ENCODE measurements at regions not wholly inside any gene's neighbourhood (a gene's known extent, or its start where the extent isn't known, plus 50 kb on each side); places are given as distances from the start of the nearest gene placed in this dataset.
"Not testable (repeated sequence)": the region's sequence is repeated elsewhere in the genome, so short reads cannot be mapped to it uniquely, and the experiment has no call there.

GRCh38 chrX:84865113-84865512 lies 138.6 kb upstream of the APOOL start:
- Histone ChIP-seq H3K4me2 (replicated peaks; ENCODE audit: low read depth, low read length, poor library complexity, severe bottlenecking) (no peak overlapping the region), H3K79me2 (ENCODE audit: control insufficient read depth, insufficient read depth, low read length) (no peaks in the 10 kb centered on the region), H3K4me3 (ENCODE audit: control extremely low read depth in 1 of 5, extremely low read depth in 1 of 5, insufficient read depth in 1 of 5, low read depth in 2 of 5, low read length in 4 of 5) (no peak overlapping the region), H3K9me3 (ENCODE audit: control extremely low read depth in 1 of 3, control insufficient read depth in 2 of 3, insufficient read depth in 1 of 3, low read length in 2 of 3) (no peaks in the 10 kb centered on the region), H2AFZ (ENCODE audit: insufficient read depth, low read depth, low read length, poor library complexity, severe bottlenecking) (no peak overlapping the region), H3K27ac (ENCODE audit: low read length in 2 of 2) (no peak overlapping the region), H3K4me1 (ENCODE audit: control insufficient read depth in 2 of 2, insufficient read depth in 2 of 2, low read length in 2 of 2) (no peaks in the 10 kb centered on the region), H4K20me1 (ENCODE audit: control insufficient read depth, insufficient read depth, low read length, poor library complexity, severe bottlenecking) (no peaks in the 10 kb centered on the region), H3K9ac (ENCODE audit: low read length) (no peak overlapping the region), H3K27me3 (replicated peaks in 1 of 4; ENCODE audit: control extremely low read depth in 1 of 4, control insufficient read depth in 3 of 4, insufficient read depth in 4 of 4, low read length in 3 of 4) (no peaks in the 10 kb centered on the region), H3K36me3 (replicated peaks in 1 of 2; ENCODE audit: control extremely low read depth in 1 of 2, control insufficient read depth in 1 of 2, extremely low read depth in 1 of 2, insufficient read depth in 2 of 2, low read length in 1 of 2) (no peaks in the 10 kb centered on the region)
- H3K9me3 Mint-ChIP-seq (ENCODE audit: insufficient read depth): no peaks in the 10 kb centered on the region
- no peak overlapping the region for H3K4me3 Mint-ChIP-seq
- TF ChIP-seq CTCF (IDR thresholded peaks at IDR 0.05) (no peak), EZH2 (IDR thresholded peaks at IDR 0.05; ENCODE audit: borderline replicate concordance, insufficient read depth, low read depth, low read length, poor library complexity, severe bottlenecking) (no peak)
- no peak for ATAC-seq (ENCODE audit: low read depth)
- H3K4me1 Mint-ChIP-seq: no peaks in the 10 kb centered on the region
- CTCF ChIA-PET: no interaction called here
- DNase-seq: no peak
- H3K27me3 Mint-ChIP-seq: no peaks in the 10 kb centered on the region
- POLR2A ChIA-PET: no interaction called here
- intact Hi-C loops (cut with micrococcal nuclease): no loop called here
- no peak overlapping the region for H3K27ac Mint-ChIP-seq

GRCh38 chrX:84870281-84870680 lies 133.4 kb upstream of the APOOL start:
- CTCF ChIA-PET; H3K4me1 ChIP-seq (ENCODE audit: control insufficient read depth in 2 of 2, insufficient read depth in 2 of 2, low read length in 2 of 2); H3K4me3 Mint-ChIP-seq; H3K4me3 ChIP-seq (ENCODE audit: control extremely low read depth in 1 of 5, extremely low read depth in 1 of 5, insufficient read depth in 1 of 5, low read depth in 2 of 5, low read length in 4 of 5); H3K27ac ChIP-seq (ENCODE audit: low read length in 2 of 2); ATAC-seq (ENCODE audit: low read depth); H3K9me3 Mint-ChIP-seq (ENCODE audit: insufficient read depth); H3K79me2 ChIP-seq (ENCODE audit: control insufficient read depth, insufficient read depth, low read length); H3K4me1 Mint-ChIP-seq; POLR2A ChIA-PET; H3K9me3 ChIP-seq (ENCODE audit: control extremely low read depth in 1 of 3, control insufficient read depth in 2 of 3, insufficient read depth in 1 of 3, low read length in 2 of 3); H2AFZ ChIP-seq (ENCODE audit: insufficient read depth, low read depth, low read length, poor library complexity, severe bottlenecking); H3K9ac ChIP-seq (ENCODE audit: low read length); DNase-seq; H3K27me3 ChIP-seq (replicated peaks in 1 of 4; ENCODE audit: control extremely low read depth in 1 of 4, control insufficient read depth in 3 of 4, insufficient read depth in 4 of 4, low read length in 3 of 4); H3K4me2 ChIP-seq (replicated peaks; ENCODE audit: low read depth, low read length, poor library complexity, severe bottlenecking); H4K20me1 ChIP-seq (ENCODE audit: control insufficient read depth, insufficient read depth, low read length, poor library complexity, severe bottlenecking); H3K27ac Mint-ChIP-seq; intact Hi-C loops (cut with micrococcal nuclease); H3K36me3 ChIP-seq (replicated peaks in 1 of 2; ENCODE audit: control extremely low read depth in 1 of 2, control insufficient read depth in 1 of 2, extremely low read depth in 1 of 2, insufficient read depth in 2 of 2, low read length in 1 of 2); H3K27me3 Mint-ChIP-seq: not testable (repeated sequence)
- WGBS (ENCODE audit: insufficient coverage): no CpG with 5 or more reads among the region's 1 CpG

- H3K9me3 Mint-ChIP-seq (ENCODE audit: insufficient read depth); H3K4me3 ChIP-seq (ENCODE audit: control extremely low read depth in 1 of 5, extremely low read depth in 1 of 5, insufficient read depth in 1 of 5, low read depth in 2 of 5, low read length in 4 of 5); H3K79me2 ChIP-seq (ENCODE audit: control insufficient read depth, insufficient read depth, low read length); H3K9ac ChIP-seq (ENCODE audit: low read length); H3K27me3 Mint-ChIP-seq; H3K4me1 Mint-ChIP-seq; H2AFZ ChIP-seq (ENCODE audit: insufficient read depth, low read depth, low read length, poor library complexity, severe bottlenecking); H3K27me3 ChIP-seq (replicated peaks in 1 of 4; ENCODE audit: control extremely low read depth in 1 of 4, control insufficient read depth in 3 of 4, insufficient read depth in 4 of 4, low read length in 3 of 4); H3K4me1 ChIP-seq (ENCODE audit: control insufficient read depth in 2 of 2, insufficient read depth in 2 of 2, low read length in 2 of 2); H3K4me2 ChIP-seq (replicated peaks; ENCODE audit: low read depth, low read length, poor library complexity, severe bottlenecking); H3K9me3 ChIP-seq (ENCODE audit: control extremely low read depth in 1 of 3, control insufficient read depth in 2 of 3, insufficient read depth in 1 of 3, low read length in 2 of 3); ATAC-seq (ENCODE audit: low read depth); H3K27ac ChIP-seq (ENCODE audit: low read length in 2 of 2); intact Hi-C loops (cut with micrococcal nuclease); H3K27ac Mint-ChIP-seq; H4K20me1 ChIP-seq (ENCODE audit: control insufficient read depth, insufficient read depth, low read length, poor library complexity, severe bottlenecking); POLR2A ChIA-PET; CTCF ChIA-PET; H3K4me3 Mint-ChIP-seq; DNase-seq; H3K36me3 ChIP-seq (replicated peaks in 1 of 2; ENCODE audit: control extremely low read depth in 1 of 2, control insufficient read depth in 1 of 2, extremely low read depth in 1 of 2, insufficient read depth in 2 of 2, low read length in 1 of 2): not testable (repeated sequence)
- no CpG with 5 or more reads among the region's 5 CpGs for WGBS (ENCODE audit: insufficient coverage)
Observed at GRCh38 chrX:84872160-84872771, 131.4 kb upstream of the APOOL start.

Data from B cell (primary cell).